Smooth muscle cell of the brain vasculature (primary cell): ENCODE measurements at regions not wholly inside any gene's neighbourhood (a gene's known extent, or its start where the extent isn't known, plus 50 kb on each side); places are given as distances from the start of the nearest gene placed in this dataset.
"Not testable (repeated sequence)": the region's sequence is repeated elsewhere in the genome, so short reads cannot be mapped to it uniquely, and the experiment has no call there.

ENCODE experiments used
- DNase-seq: peaks from one replicate; pipeline ENCODE4 v3.0.0-alpha.2; 2012; ENCODE audit warnings: low read depth, low spot score

DNA sequence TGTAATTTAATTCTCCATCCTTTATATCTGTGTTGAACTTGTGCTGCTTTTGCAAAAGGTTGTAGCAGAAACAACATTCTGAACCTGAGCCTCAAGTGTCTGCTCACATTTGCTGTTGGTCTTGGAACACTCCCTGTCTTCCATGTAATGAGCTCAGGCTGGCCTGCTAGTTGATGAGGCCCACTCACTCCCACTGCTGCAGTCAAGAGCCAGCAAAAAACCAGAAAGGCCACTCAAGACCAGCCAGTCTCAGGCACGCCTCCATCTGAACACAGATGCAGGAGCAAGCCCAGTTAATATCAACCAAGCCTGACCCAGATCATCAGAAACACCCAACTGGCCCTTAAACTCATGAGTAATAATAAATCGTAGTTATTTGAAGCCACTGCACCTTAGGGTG lies 342.2 kb upstream of the NFIA start:
- no peak for DNase-seq

DNA sequence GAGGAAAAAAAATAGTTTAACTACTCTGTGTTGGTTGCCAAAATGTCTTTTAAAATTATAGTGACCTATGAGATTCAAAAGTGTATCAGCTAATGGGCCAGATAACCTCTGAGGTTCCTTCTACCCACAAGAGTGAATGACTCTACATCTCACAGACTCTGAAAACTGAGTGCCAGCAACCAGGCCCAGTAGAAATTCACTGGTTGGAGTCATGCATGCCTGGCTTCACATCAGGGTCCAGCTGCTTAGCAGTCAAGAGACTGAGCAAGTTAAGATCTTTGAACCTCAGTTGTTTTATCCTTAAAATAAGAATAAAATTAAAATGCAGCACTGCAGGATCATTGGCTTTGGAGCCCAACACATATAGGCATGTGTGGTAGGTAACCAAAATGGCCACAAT lies 342.6 kb upstream of the NFIA start:
- no peak for DNase-seq

DNA sequence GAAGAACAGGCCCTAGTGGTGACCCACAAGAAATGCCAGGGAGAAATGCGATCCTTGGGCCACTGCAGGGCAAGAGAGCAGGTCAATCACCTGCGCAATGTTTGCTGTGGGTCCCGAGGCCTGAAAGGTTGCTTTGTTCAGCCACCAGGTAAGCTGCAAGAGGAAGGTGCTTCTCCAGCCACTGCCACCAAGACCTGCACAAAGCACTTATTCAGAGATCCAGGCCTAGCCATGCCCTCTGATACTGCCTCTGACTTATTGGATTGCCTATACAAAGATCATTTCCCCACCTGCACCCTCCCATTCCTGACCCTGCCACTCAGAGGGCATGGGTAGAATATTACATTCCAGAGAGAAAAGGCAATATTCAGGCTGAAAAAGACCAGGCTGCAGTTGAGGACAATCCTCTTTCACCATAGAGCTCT lies 349.4 kb upstream of the NFIA start:
- no peak for DNase-seq

- no peak for DNase-seq
Observed at GRCh38 chr1:60731321-60731720, 351.0 kb upstream of the NFIA start.

DNA sequence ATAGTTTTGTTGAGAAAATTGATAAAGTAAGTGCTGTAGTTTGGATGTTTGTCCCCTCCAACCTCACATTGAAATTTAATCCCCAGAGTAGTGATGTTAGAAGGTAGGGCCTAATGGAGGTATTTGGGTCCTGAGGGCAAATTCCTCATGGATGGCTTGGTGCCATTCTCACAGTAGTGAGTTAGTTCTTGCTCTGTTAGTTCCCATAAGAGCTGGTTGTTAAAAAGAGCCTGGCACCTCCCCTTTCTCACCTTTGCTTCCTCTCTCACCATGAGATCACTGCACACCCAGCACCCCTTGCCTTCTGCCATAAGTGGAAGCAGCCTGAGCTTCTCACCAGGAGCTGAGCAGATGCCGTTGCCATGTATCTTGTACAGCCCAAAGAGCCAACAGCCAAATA lies 354.8 kb upstream of the NFIA start:
- DNase-seq = no peak

GRCh38 chr1:60716472-60716871 lies 365.9 kb upstream of the NFIA start:
- no peak for DNase-seq

- DNase-seq = no peak
Observed at GRCh38 chr1:60715970-60716369, 366.4 kb upstream of the NFIA start.

DNA sequence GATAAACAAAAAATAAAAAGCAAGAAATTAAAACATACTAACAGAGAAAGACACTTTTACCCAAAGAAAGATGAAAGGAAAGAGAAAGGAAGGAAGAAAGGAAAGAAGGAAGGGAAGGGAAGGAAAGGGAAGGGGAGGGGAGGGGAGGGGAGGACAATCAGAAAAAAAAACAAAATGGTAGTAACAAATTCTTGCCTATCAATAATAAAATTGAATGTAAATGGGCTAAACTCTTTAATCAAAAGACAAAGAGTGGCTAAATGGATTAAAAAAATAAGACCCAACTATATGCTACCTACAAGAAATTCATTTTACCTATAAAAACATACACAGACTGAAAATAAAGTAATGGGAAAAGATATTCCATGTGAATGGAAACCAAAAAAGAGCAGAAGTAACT lies 372.9 kb upstream of the NFIA start:
- no peak for DNase-seq

GRCh38 chr1:60705026-60705425 lies 377.3 kb upstream of the NFIA start:
- DNase-seq = no peak

DNA sequence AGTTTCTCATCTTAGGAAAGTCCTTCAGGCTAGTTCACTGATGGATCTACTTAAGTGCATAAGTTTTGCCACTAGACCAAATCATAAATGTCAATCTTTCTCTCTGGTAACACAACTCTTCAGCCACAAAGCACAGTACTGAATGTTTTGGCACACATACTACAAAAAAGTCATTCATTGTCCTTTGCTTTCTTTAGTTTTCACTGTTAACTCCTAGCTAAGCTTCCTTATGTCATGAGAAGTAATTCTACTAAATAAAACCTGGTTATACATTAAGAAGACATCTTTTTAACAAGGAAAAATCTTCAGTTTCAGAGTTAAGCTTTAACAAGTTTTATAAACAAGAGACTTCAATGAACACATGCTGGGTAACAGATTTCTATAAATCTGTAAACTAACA lies 379.2 kb upstream of the NFIA start:
- no peak for DNase-seq

- DNase-seq = no peak
Observed at GRCh38 chr1:60699325-60699724, 383.0 kb upstream of the NFIA start.

- DNase-seq = no peak
Observed at GRCh38 chr1:60697204-60697994, 385.0 kb upstream of the NFIA start.

- DNase-seq = no peak
Observed at GRCh38 chr1:60696512-60696911, 385.8 kb upstream of the NFIA start.

- no peak for DNase-seq
Observed at GRCh38 chr1:60695716-60696171, 386.6 kb upstream of the NFIA start.

GRCh38 chr1:60694980-60695379 lies 387.4 kb upstream of the NFIA start:
- DNase-seq = no peak

- DNase-seq = no peak
Observed at GRCh38 chr1:60692031-60692430, 390.3 kb upstream of the NFIA start.

GRCh38 chr1:60688221-60688620 lies 394.1 kb upstream of the NFIA start:
- DNase-seq = not testable (repeated sequence)

GRCh38 chr1:60681095-60681860 lies 401.1 kb upstream of the NFIA start:
- DNase-seq = no peak

DNA sequence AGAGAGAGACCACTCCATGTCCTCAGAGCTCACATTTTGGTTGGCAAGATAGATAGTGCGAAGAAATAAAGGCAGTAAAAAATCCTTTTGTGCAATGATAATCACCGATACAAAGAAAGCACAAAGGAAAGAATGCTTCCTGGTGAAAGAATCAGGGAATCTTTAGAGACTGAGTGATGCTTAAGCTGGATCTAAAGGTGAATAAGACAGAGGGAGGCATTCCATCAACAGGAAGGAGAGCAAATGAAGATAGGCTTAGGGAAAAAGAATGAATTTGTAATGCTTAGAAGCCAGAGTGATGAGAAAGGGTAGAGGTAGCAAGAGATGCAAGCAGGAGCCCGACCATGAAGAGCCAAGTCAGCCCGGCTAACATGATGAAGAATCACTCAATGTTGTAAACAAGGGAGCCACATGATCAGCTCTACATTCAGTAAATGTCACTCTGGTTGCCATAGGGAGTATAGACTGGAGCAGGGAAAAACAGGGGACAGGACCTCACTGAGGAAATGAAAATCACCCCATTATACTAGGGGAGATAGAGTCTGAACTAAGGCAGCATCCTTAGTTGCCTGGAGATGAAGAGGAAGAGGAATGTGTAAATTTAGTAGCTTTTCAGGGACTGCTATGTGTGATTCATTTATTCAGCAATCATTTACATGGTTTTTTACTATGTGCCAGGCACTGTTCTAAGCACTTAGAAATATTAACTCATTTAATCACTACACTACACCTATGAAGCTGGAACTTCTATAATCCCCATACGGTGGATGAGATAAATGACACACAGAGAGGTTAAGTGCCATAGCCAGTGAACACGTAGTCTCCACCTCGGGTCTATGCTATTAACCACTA lies 402.6 kb upstream of the NFIA start:
- DNase-seq = no peak

GRCh38 chr1:60678802-60679201 lies 403.6 kb upstream of the NFIA start:
- no peak for DNase-seq

DNA sequence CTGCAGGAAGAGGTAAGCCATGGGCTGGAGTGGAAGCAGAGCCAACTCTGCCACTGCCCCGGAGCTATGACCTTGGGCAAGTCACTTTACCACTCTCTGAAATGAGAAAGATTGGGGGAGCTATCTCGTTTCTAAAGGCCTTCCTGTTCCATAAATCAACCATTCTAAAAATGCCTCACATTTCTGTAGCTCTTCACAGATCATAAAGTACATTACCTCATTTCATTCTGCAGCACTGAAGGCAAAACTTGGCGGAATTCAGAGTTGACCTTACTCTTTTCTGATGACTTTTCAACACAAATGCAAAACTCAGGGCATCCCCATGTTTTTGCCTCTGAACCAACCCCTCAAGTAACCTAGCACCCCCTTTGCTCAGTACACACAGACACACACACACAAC lies 404.0 kb upstream of the NFIA start:
- DNase-seq = no peak

DNA sequence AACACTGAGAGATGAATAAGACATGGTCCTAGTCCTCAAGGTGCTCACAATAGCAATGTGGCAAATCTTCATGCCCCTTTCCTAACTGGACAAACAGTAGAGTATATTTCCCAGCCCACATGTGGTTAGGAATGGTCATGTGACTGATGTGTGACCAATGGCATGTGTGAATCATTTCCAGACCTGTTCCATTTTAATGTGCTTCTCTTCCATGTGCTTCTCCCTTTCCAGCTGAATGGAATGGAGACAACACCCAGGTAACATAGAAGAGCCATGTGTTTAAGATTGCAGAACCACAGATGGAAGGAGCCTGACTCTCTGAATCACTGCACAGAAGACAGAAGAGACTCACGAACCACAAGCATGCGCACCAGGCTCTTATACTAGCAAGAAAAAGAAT lies 409.9 kb upstream of the NFIA start:
- DNase-seq = no peak
